HUES6 (cell line): ENCODE measurements at regions not wholly inside any gene's neighbourhood (a gene's known extent, or its start where the extent isn't known, plus 50 kb on each side); places are given as distances from the start of the nearest gene placed in this dataset.

Source experiments
- H3K27ac ChIP-seq: 2 replicates; pipeline ENCODE4 v1.7.0; 2013; ENCODE audit warnings: low read depth, mild to moderate bottlenecking, low read length, inconsistent platforms
- H3K27me3 ChIP-seq: 2 replicates; pipeline ENCODE4 v1.6.1; 2013; ENCODE audit warnings: low read length; ENCODE audit not compliant: control insufficient read depth, insufficient read depth
- H3K36me3 ChIP-seq: 2 replicates; pipeline ENCODE4 v1.6.1; 2013; ENCODE audit warnings: low read length; ENCODE audit not compliant: control insufficient read depth, insufficient read depth
- H3K4me1 ChIP-seq: 2 replicates; pipeline ENCODE4 v1.6.1; 2013; ENCODE audit warnings: low read length; ENCODE audit not compliant: control insufficient read depth, insufficient read depth
- H3K4me3 ChIP-seq: 2 replicates; pipeline ENCODE4 v1.5.1; 2013; ENCODE audit warnings: low read depth, low read length
- H3K9ac ChIP-seq: one replicate; pipeline ENCODE4 v1.6.1; 2013; ENCODE audit warnings: mild to moderate bottlenecking, low read length
- H3K9me3 ChIP-seq: 2 replicates; pipeline ENCODE4 v1.6.1; 2013; ENCODE audit warnings: low read depth, low read length; ENCODE audit not compliant: control insufficient read depth, insufficient read depth

DNA sequence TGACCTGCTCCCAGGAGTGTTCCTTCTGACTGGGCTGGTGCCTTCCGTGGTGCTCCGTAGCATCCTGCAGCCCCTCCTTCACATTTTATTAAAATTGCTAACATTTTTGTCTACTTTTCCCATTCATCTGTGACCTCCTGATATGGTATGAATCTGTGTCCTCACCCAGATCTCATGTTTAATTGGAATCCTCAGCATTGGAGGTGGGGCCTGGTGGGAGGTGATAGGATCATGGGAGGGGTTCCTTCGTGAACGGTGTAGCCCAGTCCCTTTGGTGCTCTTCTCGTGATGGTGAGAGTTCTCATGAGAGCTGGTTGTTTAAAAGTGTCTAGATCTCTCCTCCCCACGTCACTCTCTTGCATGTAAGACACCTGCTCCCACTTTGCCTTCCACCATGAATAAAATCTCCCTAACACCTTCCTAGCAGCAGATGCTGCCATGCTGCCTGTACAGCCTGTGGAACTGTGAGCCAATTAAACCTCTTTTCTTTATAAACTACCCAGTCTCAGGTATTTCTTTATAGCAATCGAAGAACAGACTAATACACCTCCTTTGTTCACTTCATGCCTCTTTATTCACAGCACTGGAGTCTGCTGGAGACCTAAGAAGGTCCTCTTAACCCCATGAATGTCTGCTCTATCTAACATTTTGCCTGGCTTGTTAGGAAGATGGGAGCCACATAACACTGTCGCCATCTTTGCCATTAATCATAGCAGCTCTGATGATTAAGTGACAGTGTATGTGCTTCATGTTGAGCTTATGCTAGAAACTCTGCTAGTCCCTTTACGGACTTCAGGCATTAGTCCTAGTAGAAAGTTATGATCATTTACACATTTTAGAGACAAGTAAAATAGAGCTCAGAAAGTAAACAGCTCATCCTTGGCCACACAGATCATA lies 377.7 kb upstream of the MAF start:
- H3K27ac ChIP-seq, result no peak overlapping the region
- no peak overlapping the region for H3K4me3 ChIP-seq
- H3K4me1 ChIP-seq, result no peaks in the 10 kb centered on the region
- no peaks in the 10 kb centered on the region for H3K9me3 ChIP-seq
- no peaks in the 10 kb centered on the region for H3K36me3 ChIP-seq
- no peak overlapping the region for H3K9ac ChIP-seq
- no peaks in the 10 kb centered on the region for H3K27me3 ChIP-seq

DNA sequence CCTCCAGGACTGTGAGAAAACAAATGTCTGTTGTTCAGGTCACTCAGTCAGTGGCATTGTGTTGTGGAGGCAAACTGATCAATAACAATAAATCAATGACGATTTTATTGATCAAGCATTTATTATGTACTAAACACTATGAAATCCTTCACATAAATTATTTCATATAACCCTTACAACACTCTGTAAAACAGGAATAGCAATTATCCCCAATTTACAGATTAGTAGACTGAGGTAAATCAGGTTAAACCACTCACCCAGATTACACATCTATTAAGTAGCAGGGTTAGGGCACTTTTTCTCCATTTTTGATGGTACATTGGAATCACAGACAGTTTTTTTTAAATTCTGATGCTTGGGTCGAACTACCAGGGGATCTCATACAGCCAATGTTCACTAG lies 372.8 kb upstream of the MAF start:
- Histone ChIP-seq H3K9ac (no peak overlapping the region), H3K36me3 (no peaks in the 10 kb centered on the region), H3K9me3 (no peaks in the 10 kb centered on the region), H3K27ac (no peak overlapping the region), H3K4me3 (no peak overlapping the region), H3K4me1 (no peaks in the 10 kb centered on the region), H3K27me3 (no peaks in the 10 kb centered on the region)

DNA sequence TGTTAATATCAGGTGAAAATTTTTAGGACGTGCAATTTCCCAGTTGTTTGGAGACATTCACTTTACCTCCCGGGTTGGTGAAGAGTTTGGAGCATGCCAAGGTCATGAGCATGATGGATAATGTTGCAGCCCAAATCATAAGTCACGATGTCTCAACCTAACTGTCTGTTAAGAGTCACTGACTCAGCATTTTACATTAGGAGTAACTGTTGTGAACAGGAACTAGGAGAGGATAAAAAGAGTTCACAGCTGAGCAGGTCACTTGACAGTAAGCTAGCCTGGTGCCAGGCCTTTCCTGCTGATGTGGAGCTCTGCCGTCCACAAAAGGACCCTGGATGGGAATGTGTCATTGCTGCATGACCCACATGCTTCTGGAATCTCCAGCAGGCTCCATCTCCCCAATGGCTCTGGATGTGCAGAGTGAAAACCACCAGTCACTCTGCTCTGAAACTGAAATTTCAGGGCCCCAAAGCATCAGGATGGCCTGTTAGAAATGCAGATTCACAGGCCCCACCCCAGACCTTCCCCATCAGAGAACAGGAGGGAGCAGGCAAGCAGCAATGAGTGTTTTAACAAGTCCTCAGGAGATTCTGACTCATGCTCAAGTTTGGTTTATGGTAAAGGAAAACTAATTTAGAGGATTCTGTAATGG lies 371.6 kb upstream of the MAF start:
- Histone ChIP-seq H3K27ac (no peak overlapping the region), H3K9ac (no peak overlapping the region), H3K27me3 (no peaks in the 10 kb centered on the region), H3K36me3 (no peaks in the 10 kb centered on the region), H3K9me3 (no peaks in the 10 kb centered on the region), H3K4me3 (no peak overlapping the region), H3K4me1 (no peaks in the 10 kb centered on the region)

DNA sequence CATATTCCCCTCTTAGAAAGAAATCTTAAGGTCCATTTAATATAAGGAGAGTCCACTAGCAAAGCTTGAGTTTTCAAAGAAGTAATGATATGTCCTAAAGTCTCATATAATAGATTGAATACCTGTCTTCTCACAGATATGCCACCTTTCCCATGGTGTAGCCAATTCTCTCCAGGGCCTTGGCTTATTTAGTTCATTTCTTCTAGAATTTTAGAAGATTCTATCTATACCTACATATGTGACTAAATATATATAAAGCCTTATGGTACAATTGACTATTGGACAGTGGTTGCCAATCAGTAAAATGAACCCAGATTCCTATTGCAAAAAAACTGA lies 370.7 kb upstream of the MAF start:
- no peak overlapping the region for H3K9ac ChIP-seq
- H3K4me3 ChIP-seq, result no peak overlapping the region
- no peaks in the 10 kb centered on the region for H3K27me3 ChIP-seq
- no peaks in the 10 kb centered on the region for H3K4me1 ChIP-seq
- no peak overlapping the region for H3K27ac ChIP-seq
- H3K9me3 ChIP-seq, result no peaks in the 10 kb centered on the region
- no peaks in the 10 kb centered on the region for H3K36me3 ChIP-seq

DNA sequence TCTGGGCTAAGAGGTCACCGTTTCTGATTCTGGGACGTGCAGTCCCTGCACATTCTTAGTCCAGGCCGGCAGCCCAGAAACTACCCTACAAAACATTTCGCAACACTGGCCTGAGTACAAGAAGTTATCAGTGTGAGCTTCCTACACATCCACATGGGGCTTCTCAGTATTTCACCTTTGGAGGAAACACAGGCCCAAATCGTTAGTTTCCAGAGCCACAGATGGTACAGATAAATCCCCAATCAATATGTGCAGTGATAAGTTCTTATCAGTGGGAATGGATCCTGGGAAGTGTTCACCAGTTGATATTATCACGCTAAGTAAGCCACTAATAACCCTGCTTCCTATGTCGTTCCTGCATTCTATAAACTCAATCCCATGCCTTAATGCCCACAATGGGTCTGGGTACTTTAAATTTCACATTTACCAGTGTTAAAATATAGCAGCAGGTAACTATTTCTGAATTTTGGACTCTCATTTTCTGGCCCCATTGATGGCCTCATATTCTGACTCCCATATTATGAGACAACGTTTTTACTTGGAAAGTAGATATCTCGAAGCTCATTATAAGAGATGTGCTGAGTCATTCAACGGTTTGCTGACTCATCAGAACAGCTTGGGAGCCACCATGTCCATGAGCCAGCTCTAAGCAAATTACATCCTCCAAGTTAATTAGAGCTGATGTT lies 370.2 kb upstream of the MAF start:
- no peaks in the 10 kb centered on the region for H3K27me3 ChIP-seq
- no peaks in the 10 kb centered on the region for H3K36me3 ChIP-seq
- H3K4me3 ChIP-seq, result no peak overlapping the region
- no peaks in the 10 kb centered on the region for H3K4me1 ChIP-seq
- no peaks in the 10 kb centered on the region for H3K9me3 ChIP-seq
- no peak overlapping the region; the same call in 1 of the 2 replicates for H3K27ac ChIP-seq
- H3K9ac ChIP-seq, result no peak overlapping the region

DNA sequence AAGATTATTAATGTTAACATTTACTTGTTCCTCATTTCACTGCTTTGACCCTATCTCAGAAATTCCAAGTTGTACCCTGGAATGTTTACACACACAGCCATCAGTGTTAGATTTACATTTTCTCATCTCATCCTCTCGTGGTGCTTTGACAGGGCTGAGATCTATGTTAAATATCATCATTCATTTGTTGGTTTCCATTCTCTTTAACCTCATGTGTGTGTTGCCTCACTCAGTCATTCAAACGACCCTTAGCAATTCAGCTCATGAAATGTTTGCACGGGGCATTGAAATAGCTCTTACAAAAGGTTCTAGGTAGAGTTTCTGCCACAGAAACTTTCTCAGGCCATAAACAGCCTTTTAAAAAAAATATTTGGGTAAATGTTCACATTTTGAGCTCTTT lies 369.6 kb upstream of the MAF start:
- H3K9me3 ChIP-seq, result no peaks in the 10 kb centered on the region
- no peaks in the 10 kb centered on the region for H3K36me3 ChIP-seq
- H3K4me3 ChIP-seq, result no peak overlapping the region
- no peaks in the 10 kb centered on the region for H3K27me3 ChIP-seq
- H3K27ac ChIP-seq, result no peak overlapping the region
- no peaks in the 10 kb centered on the region for H3K4me1 ChIP-seq
- no peak overlapping the region for H3K9ac ChIP-seq

DNA sequence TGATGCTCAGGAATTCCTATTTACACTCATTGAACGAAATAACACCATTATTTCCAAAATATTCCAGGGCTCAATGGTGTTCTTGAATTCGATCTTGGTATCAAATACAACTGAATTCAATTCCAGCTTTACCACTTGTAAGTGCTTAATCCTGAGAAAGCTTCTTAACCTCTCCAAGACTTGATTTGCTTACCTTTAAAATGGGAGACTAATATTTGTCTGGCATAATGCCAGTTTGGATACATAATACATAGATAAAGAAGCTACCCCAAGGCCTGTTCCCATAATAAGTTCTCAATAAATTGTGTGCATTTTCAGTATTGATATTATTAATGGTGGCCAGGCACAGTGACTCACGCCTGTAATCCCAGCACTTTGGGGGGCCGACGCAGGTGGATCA lies 368.9 kb upstream of the MAF start:
- Histone ChIP-seq H3K27ac (no peak overlapping the region), H3K9ac (no peak overlapping the region), H3K9me3 (no peaks in the 10 kb centered on the region), H3K36me3 (no peaks in the 10 kb centered on the region), H3K4me1 (no peaks in the 10 kb centered on the region), H3K4me3 (no peak overlapping the region), H3K27me3 (no peaks in the 10 kb centered on the region)

DNA sequence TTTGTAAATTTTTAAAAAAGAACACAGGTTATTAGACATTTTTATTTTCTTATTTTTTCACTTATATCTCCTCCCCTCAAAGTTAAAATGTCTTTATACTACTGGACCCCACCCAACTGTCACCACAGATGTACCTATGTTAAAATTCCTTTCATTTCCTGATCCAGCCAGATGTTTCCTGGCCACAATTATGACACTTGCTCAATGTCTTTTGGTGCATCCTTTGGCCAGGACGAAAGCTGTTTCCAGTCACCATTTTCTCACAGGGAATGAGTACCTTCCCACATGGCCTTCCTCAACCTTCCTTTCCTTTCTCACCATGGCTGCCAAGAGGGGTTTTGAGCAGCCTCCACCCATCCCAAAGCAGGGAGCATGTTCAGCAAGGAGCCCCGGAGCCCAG lies 365.7 kb upstream of the MAF start:
- H3K4me1 ChIP-seq, result peaks cover 7% of the 10 kb centered on the region; the same call in 1 of the 2 replicates
- no peaks in the 10 kb centered on the region for H3K36me3 ChIP-seq
- H3K27me3 ChIP-seq, result no peaks in the 10 kb centered on the region
- no peak overlapping the region for H3K9ac ChIP-seq
- H3K27ac ChIP-seq, result no peak overlapping the region
- no peak overlapping the region for H3K4me3 ChIP-seq
- 0 out of 2 replicates have a peak, but pooled peaks cover 2% of the 10 kb centered on the region for H3K9me3 ChIP-seq

DNA sequence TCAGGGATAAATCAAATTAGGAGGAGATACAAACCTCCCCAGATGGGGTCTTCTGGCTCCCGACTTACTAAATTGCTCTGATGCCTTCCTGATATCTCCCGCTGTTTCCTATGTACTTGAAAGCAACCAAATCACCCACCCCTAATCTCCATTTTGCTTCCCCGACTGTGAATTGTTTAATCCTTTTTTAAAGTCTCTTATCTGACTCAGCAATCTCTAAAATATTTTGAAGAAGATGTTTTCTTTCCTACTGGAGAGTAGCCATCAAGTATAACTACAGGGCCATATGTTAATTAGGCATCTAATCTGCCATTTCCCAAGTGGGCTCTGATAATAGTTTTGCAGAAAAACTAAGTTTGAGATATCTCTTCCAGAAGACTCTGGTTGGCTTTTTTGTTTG lies 365.2 kb upstream of the MAF start:
- H3K27ac ChIP-seq, result no peak overlapping the region
- H3K4me1 ChIP-seq, result peaks cover 7% of the 10 kb centered on the region; the same call in 1 of the 2 replicates
- H3K36me3 ChIP-seq, result no peaks in the 10 kb centered on the region
- H3K4me3 ChIP-seq, result no peak overlapping the region
- no peaks in the 10 kb centered on the region for H3K27me3 ChIP-seq
- 0 out of 2 replicates have a peak, but pooled peaks cover 2% of the 10 kb centered on the region for H3K9me3 ChIP-seq
- no peak overlapping the region for H3K9ac ChIP-seq

DNA sequence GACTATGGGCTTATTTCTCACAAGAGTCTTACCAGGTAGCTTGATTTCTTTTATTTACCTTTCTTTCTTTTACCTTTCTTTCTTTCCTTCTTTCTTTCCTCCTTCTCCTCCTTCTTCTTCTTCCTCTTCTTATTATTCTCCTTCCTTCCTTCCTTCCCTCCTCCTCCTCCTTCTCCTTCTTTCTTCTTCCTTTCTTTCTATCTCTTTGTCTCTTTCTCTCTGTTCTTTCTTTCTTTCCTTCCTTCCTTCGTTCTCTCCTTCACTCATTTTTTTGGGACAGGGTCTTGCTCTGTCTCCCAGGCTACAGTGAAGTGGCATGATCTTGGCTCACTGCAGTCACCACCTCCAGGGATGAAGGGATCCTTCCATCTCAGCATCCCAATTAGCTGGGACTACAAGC lies 363.6 kb upstream of the MAF start:
- Histone ChIP-seq H3K4me1 (peaks cover 7% of the 10 kb centered on the region; the same call in 1 of the 2 replicates), H3K27ac (no peak overlapping the region), H3K36me3 (no peaks in the 10 kb centered on the region), H3K9me3 (0 out of 2 replicates have a peak, but pooled peaks cover 2% of the 10 kb centered on the region), H3K27me3 (no peaks in the 10 kb centered on the region), H3K9ac (no peak overlapping the region), H3K4me3 (no peak overlapping the region)

DNA sequence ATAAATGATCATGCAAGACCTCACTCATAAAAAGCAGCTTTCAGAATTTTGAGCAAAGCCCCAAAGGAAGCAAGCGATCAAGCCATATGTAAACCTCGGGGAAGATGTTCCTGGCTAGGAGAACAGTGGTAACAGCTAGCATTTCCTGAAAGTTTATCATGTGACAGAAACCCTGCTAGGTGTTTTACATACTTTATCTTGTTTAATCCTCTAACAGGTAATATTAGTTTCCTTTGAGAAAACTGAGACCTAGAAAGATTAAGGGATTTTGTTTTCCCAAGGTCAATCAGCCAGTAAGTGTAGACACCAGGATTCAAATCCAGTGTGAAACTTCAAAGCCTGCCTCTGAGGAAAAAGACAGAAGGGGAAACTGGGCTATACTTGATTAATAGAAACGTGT lies 362.4 kb upstream of the MAF start:
- peaks cover 7% of the 10 kb centered on the region; the same call in 1 of the 2 replicates for H3K4me1 ChIP-seq
- H3K27ac ChIP-seq, result no peak overlapping the region
- H3K4me3 ChIP-seq, result no peak overlapping the region
- H3K9ac ChIP-seq, result no peak overlapping the region
- no peaks in the 10 kb centered on the region for H3K36me3 ChIP-seq
- H3K9me3 ChIP-seq, result 0 out of 2 replicates have a peak, but pooled peaks cover 2% of the 10 kb centered on the region
- H3K27me3 ChIP-seq, result no peaks in the 10 kb centered on the region
